HUDEP-2 (cell line): ENCODE measurements at regions not wholly inside any gene's neighbourhood (a gene's known extent, or its start where the extent isn't known, plus 50 kb on each side); places are given as distances from the start of the nearest gene placed in this dataset.

Source experiments
- DNase-seq, 76 experiments: peaks; one replicate each; lab custom pipeline; 2025; ENCODE audit not compliant: unreplicated experiment in 76 of 76; lab: John Stamatoyannopoulos, UW

DNA sequence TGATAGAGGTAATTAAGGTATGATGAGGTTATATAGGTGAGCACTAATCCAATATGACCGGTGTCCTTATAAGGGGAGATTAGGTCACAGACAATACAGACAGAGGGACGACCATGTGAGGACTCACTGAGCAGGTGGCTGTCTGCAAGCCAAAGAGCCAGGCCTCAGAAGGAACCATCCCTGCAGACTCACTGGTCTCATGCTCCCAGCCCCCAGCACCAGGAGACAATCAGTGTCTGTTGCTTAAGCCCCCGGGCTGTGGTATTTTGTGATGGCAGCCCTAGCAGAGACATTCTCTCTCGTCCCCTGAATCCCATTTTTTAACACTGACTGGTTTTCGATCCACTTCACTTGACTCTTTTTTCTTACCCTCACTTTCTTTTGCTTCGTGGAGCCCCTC, 51.9 kb upstream of the PABPC3 start:
- no peak for DNase-seq
